ENCODE measurements at regions not wholly inside any gene's neighbourhood (a gene's known extent, or its start where the extent isn't known, plus 50 kb on each side); places are given as distances from the start of the nearest gene placed in this dataset.

- TF ChIP-seq CTCF (conservative IDR thresholded peaks at IDR 0.05; ENCODE audit: low read length) (no peak), EZH2phosphoT487 (IDR thresholded peaks at IDR 0.05; ENCODE audit: borderline replicate concordance) (no peak)
Measured at GRCh38 chr1:103239034-103239433, 130.7 kb upstream of the COL11A1 start.
